ENCODE measurements at regions not wholly inside any gene's neighbourhood (a gene's known extent, or its start where the extent isn't known, plus 50 kb on each side); places are given as distances from the start of the nearest gene placed in this dataset.

GRCh38 chr12:23433121-23433520 lies 516.3 kb downstream of the SOX5 start:
- Histone ChIP-seq H3K36me3 (no peaks in the 10 kb centered on the region), H3K4me3 (no peak overlapping the region), H3K4me1 (no peaks in the 10 kb centered on the region), H3K27me3 (no peaks in the 10 kb centered on the region), H3K27ac (no peak overlapping the region), H3K9me3 (no peaks in the 10 kb centered on the region)
- intact Hi-C loops (cut with DNase I; ENCODE audit: low total_unique reads) = no loop called here
- no peak for DNase-seq
- no peak for TF ChIP-seq CTCF (IDR thresholded peaks at IDR 0.05)

- no peaks in the 10 kb centered on the region for H3K27me3 ChIP-seq
- H3K9me3 ChIP-seq = no peaks in the 10 kb centered on the region
- H3K4me3 ChIP-seq = no peak overlapping the region
- no peak for TF ChIP-seq CTCF (IDR thresholded peaks at IDR 0.05)
- no peak for DNase-seq
- intact Hi-C loops (cut with DNase I; ENCODE audit: low total_unique reads) = no loop called here
- no peaks in the 10 kb centered on the region for H3K4me1 ChIP-seq
- no peak overlapping the region for H3K27ac ChIP-seq
- no peaks in the 10 kb centered on the region for H3K36me3 ChIP-seq
Measured at GRCh38 chr12:23434154-23434553, 515.3 kb downstream of the SOX5 start.

GRCh38 chr12:23446746-23447145 lies 502.7 kb downstream of the SOX5 start:
- Histone ChIP-seq H3K27ac (no peak overlapping the region), H3K4me3 (no peak overlapping the region), H3K36me3 (no peaks in the 10 kb centered on the region), H3K9me3 (no peaks in the 10 kb centered on the region), H3K27me3 (no peaks in the 10 kb centered on the region), H3K4me1 (peaks cover 0 to 7% (median 0%) of the 10 kb centered on the region in 4 donors)
- no peak for TF ChIP-seq CTCF (IDR thresholded peaks at IDR 0.05)
- DNase-seq = no peak
- intact Hi-C loops (cut with DNase I; ENCODE audit: low total_unique reads) = no loop called here

GRCh38 chr12:23450810-23451209 lies 498.7 kb downstream of the SOX5 start:
- Histone ChIP-seq H3K27ac (no peak overlapping the region), H3K4me3 (no peak overlapping the region), H3K36me3 (no peaks in the 10 kb centered on the region), H3K9me3 (no peaks in the 10 kb centered on the region), H3K4me1 (peaks cover 0 to 7% (median 0%) of the 10 kb centered on the region in 4 donors), H3K27me3 (no peaks in the 10 kb centered on the region)
- intact Hi-C loops (cut with DNase I; ENCODE audit: low total_unique reads) = no loop called here
- TF ChIP-seq CTCF (IDR thresholded peaks at IDR 0.05) = no peak
- DNase-seq = no peak

GRCh38 chr12:23455283-23455682 lies 494.2 kb downstream of the SOX5 start:
- DNase-seq = no peak
- H3K36me3 ChIP-seq = no peaks in the 10 kb centered on the region
- TF ChIP-seq CTCF (IDR thresholded peaks at IDR 0.05) = no peak
- H3K27me3 ChIP-seq = no peaks in the 10 kb centered on the region
- H3K9me3 ChIP-seq = no peaks in the 10 kb centered on the region
- H3K27ac ChIP-seq = no peak overlapping the region
- no peak overlapping the region for H3K4me3 ChIP-seq
- no peaks in the 10 kb centered on the region for H3K4me1 ChIP-seq
- intact Hi-C loops (cut with DNase I; ENCODE audit: low total_unique reads) = no loop called here

- no peaks in the 10 kb centered on the region for H3K36me3 ChIP-seq
- intact Hi-C loops (cut with DNase I; ENCODE audit: low total_unique reads) = no loop called here
- peaks cover 0 to 5% (median 3%) of the 10 kb centered on the region in 3 donors for H3K9me3 ChIP-seq
- no peaks in the 10 kb centered on the region for H3K27me3 ChIP-seq
- H3K4me3 ChIP-seq = no peak overlapping the region
- no peak overlapping the region for H3K27ac ChIP-seq
- no peaks in the 10 kb centered on the region for H3K4me1 ChIP-seq
- no peak for TF ChIP-seq CTCF (IDR thresholded peaks at IDR 0.05)
- no peak for DNase-seq
Measured at GRCh38 chr12:23458640-23459039, 490.8 kb downstream of the SOX5 start.

Data from tibial artery (tissue), 4 donors.